WTC11 (cell line): ENCODE measurements at regions not wholly inside any gene's neighbourhood (a gene's known extent, or its start where the extent isn't known, plus 50 kb on each side); places are given as distances from the start of the nearest gene placed in this dataset.

ENCODE experiments used
- FOXK1 ChIP-seq: sonication (generic); formaldehyde crosslinking; IDR thresholded peaks from 2 replicates; pipeline ENCODE4 v1.8.0; 2022; ENCODE audit warnings: mild to moderate bottlenecking, moderate library complexity, missing genetic modification reagents
- PRDM15 ChIP-seq: sonication (generic); formaldehyde crosslinking; IDR thresholded peaks from 2 replicates; pipeline ENCODE4 v1.8.0; 2022; ENCODE audit warnings: missing genetic modification reagents
- SMAD3 ChIP-seq: sonication (generic); formaldehyde crosslinking; IDR thresholded peaks from 2 replicates; pipeline ENCODE4 v1.8.0; 2022; ENCODE audit warnings: missing genetic modification reagents, mild to moderate bottlenecking, borderline replicate concordance
- TCF7 ChIP-seq: sonication (generic); formaldehyde crosslinking; IDR thresholded peaks from 2 replicates; pipeline ENCODE4 v1.8.0; 2022; ENCODE audit warnings: mild to moderate bottlenecking, low read depth, missing genetic modification reagents, moderate library complexity
- TEAD4 ChIP-seq: sonication (generic); formaldehyde crosslinking; IDR thresholded peaks from 2 replicates; pipeline ENCODE4 v1.8.0; 2022; ENCODE audit warnings: mild to moderate bottlenecking, missing genetic modification reagents
- TF ChIP-seq, protein P1 (sequence below): fragments of 200-600 bp; IDR thresholded peaks from 2 replicates; pipeline ENCODE4 v1.8.0; 2022; ENCODE audit warnings: antibody characterized with exemption
- TF ChIP-seq, protein P2 (sequence below): sonication (generic); formaldehyde crosslinking; IDR thresholded peaks from 2 replicates; pipeline ENCODE4 v1.8.1; 2023; ENCODE audit warnings: mild to moderate bottlenecking, missing genetic modification reagents, moderate library complexity

GRCh38 chr1:81172483-81172882 is 628.3 kb upstream of the ADGRL2 start:
- TF ChIP-seq, protein P1, sequence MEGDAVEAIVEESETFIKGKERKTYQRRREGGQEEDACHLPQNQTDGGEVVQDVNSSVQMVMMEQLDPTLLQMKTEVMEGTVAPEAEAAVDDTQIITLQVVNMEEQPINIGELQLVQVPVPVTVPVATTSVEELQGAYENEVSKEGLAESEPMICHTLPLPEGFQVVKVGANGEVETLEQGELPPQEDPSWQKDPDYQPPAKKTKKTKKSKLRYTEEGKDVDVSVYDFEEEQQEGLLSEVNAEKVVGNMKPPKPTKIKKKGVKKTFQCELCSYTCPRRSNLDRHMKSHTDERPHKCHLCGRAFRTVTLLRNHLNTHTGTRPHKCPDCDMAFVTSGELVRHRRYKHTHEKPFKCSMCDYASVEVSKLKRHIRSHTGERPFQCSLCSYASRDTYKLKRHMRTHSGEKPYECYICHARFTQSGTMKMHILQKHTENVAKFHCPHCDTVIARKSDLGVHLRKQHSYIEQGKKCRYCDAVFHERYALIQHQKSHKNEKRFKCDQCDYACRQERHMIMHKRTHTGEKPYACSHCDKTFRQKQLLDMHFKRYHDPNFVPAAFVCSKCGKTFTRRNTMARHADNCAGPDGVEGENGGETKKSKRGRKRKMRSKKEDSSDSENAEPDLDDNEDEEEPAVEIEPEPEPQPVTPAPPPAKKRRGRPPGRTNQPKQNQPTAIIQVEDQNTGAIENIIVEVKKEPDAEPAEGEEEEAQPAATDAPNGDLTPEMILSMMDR: no peak
- no peak for TF ChIP-seq TEAD4 (CRISPR knock-in tag)
- TF ChIP-seq SMAD3 (CRISPR knock-in tag): no peak
- TF ChIP-seq, protein P2, sequence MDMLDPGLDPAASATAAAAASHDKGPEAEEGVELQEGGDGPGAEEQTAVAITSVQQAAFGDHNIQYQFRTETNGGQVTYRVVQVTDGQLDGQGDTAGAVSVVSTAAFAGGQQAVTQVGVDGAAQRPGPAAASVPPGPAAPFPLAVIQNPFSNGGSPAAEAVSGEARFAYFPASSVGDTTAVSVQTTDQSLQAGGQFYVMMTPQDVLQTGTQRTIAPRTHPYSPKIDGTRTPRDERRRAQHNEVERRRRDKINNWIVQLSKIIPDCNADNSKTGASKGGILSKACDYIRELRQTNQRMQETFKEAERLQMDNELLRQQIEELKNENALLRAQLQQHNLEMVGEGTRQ (CRISPR knock-in tag): no peak
- no peak for TF ChIP-seq FOXK1
- no peak for TF ChIP-seq PRDM15 (CRISPR knock-in tag)
- no peak for TF ChIP-seq TCF7
